Vagina (tissue), 2 donors: ENCODE measurements at regions not wholly inside any gene's neighbourhood (a gene's known extent, or its start where the extent isn't known, plus 50 kb on each side); places are given as distances from the start of the nearest gene placed in this dataset.

ENCODE experiments used
- DNase-seq, 2 donors: peaks; one replicate each; pipeline ENCODE4 v3.0.0-alpha.2; 2017; ENCODE audit errors: extremely low spot score in 2 of 2
- H3K27ac ChIP-seq: fragments of 200-600 bp; sonication (generic); one replicate; pipeline ENCODE4 v1.5.1; 2019
- H3K27me3 ChIP-seq: fragments of 200-600 bp; sonication (generic); one replicate; pipeline ENCODE4 v1.5.1; 2019
- H3K36me3 ChIP-seq, 2 donors: fragments of 200-600 bp; sonication (generic); one replicate each; pipeline ENCODE4 v1.5.1; 2017 to 2019
- H3K4me1 ChIP-seq: fragments of 200-600 bp; sonication (generic); one replicate; pipeline ENCODE4 v1.5.1; 2019
- H3K4me3 ChIP-seq, 2 donors: fragments of 200-600 bp; sonication (generic); 1 replicate in 1 of 2; 2 replicates in 1 of 2; pipeline ENCODE4 v1.5.1; 2016 to 2019
- H3K9me3 ChIP-seq: fragments of 200-600 bp; sonication (generic); one replicate; pipeline ENCODE4 v1.5.1; 2019
- POLR2A ChIP-seq, 2 donors: fragments of 450-650 bp; IDR thresholded peaks; one replicate each; pipeline ENCODE4 v1.6.1; 2017; ENCODE audit warnings: antibody characterized with exemption in 2 of 2, mild to moderate bottlenecking in 2 of 2, moderate library complexity in 2 of 2
- POLR2AphosphoS5 ChIP-seq, 2 donors: sonication (generic); formaldehyde crosslinking; IDR thresholded peaks; one replicate each; pipeline ENCODE4 v1.9.0; 2017; ENCODE audit warnings: antibody characterized with exemption in 2 of 2, mild to moderate bottlenecking in 2 of 2, low read depth in 1 of 2; ENCODE audit not compliant: insufficient read depth in 1 of 2
- intact Hi-C: fragments of 100-400 bp; cut with DNase I; formaldehyde crosslinking; loops from one replicate; pipeline ENCODE4 v1.15.1; 2023
- TF ChIP-seq, protein P1 (sequence below), 3 experiments: fragments of 450-650 bp in 2 of 3; fragments of 200-600 bp in 1 of 3; sonication (generic) in 1 of 3; IDR thresholded peaks; one replicate each; pipeline ENCODE4 v1.5.1; 2017 to 2019; ENCODE audit warnings: antibody characterized with exemption in 3 of 3, mild to moderate bottlenecking in 2 of 3, moderate library complexity in 2 of 3

DNA sequence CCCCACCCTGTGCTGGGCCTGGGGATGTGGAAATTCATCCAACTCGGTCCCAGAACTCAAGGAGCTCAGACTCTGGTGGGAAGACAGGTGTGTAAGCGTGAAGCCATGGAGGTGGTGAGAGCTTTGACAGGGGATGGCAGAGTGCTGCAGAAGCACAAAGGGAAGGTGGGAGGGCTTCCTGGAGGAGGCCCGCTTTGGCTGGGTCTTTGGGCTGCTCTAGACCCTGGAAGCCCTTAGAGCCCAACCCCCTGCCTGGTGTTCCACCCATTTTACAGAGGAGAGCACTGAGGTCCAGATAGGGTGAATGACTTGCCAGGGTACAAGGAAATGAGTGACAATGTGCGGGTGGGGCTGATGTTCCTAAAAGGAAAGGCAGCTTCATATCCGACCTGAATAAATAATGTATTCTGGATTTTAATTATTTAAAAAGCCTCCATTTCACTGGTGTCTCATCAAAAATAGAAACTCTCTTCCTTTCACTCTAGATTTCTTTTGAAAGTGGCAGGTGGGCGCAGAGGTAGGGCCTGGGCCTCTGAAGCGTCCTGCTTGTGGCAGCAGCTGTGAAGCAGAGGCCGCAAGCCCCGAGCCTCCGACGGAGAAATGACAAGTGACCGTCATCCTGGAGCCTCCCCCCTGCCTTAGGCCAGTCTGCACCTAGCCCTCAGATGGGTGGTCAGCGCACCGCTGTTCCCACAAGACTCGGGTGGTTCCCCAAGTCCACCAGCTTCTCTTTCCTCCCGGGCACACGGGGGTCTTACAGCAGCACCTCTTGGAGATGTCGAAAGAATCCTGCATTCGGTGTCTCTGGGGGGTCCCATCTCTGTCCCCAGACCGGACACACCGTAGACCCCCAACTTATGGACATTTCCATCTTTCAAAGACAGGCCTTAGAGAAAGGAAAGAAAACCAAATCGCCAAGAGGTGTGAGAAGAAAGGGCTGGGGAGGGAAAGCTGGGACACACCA is 71.0 kb upstream of the TAF1B start:
- peak overlapping the region; percentile 70 for H3K27ac ChIP-seq

DNA sequence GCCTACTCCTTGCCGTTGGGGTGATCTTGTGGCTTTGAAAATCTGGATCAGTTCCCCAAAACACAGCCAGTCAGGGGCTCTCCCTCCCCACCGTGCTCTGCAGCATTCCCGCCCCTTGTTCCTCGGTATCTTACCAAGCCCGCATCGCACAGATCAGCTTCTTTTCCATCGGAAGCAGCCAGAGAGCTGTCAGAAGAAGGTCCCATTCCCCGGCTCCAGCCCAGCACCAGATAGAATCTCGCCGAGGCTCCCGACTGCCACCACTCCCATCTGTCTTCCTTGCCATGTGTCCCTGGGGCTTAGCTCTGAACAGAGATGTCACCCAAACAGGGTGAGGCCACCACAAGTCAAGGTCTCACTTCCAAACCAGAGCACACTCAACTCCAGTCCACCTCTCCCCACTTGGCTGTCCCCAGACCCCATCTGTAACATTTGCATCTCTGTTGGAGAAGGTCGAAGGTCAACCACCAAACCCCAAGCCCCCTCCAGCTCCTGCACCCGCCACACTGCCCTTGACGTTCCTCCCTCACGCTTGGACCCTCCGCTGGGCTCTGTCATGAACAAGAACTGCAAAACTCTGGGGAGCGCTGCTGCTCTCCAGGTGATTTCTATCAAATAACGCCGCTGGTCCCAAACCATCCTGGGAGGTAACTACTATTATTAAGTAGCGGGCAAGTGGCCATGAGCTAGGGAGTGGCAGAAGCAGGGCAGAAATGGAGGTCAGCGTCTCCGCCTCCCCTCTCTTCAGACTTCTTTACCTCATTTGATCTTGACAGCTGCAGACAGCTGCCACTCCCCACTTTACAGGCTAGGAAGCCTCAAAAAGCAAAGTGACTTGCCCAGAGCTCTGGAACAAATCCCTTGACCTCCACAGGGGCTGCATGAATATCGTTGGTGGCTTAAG is 70.0 kb upstream of the TAF1B start:
- Histone ChIP-seq H3K36me3 (no peaks in the 10 kb centered on the region), H3K27me3 (no peaks in the 10 kb centered on the region), H3K9me3 (no peaks in the 10 kb centered on the region), H3K4me1 (peaks cover 22% of the 10 kb centered on the region), H3K27ac (peak overlapping the region; percentile 36), H3K4me3 (no peak overlapping the region)
- intact Hi-C loops, result no loop called here
- no peak for TF ChIP-seq POLR2AphosphoS5 (IDR thresholded peaks at IDR 0.05; ENCODE audit: insufficient read depth in 1 of 2, low read depth in 1 of 2)
- TF ChIP-seq, protein P1, sequence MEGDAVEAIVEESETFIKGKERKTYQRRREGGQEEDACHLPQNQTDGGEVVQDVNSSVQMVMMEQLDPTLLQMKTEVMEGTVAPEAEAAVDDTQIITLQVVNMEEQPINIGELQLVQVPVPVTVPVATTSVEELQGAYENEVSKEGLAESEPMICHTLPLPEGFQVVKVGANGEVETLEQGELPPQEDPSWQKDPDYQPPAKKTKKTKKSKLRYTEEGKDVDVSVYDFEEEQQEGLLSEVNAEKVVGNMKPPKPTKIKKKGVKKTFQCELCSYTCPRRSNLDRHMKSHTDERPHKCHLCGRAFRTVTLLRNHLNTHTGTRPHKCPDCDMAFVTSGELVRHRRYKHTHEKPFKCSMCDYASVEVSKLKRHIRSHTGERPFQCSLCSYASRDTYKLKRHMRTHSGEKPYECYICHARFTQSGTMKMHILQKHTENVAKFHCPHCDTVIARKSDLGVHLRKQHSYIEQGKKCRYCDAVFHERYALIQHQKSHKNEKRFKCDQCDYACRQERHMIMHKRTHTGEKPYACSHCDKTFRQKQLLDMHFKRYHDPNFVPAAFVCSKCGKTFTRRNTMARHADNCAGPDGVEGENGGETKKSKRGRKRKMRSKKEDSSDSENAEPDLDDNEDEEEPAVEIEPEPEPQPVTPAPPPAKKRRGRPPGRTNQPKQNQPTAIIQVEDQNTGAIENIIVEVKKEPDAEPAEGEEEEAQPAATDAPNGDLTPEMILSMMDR (IDR thresholded peaks at IDR 0.05), result no peak
- no peak for TF ChIP-seq POLR2A (IDR thresholded peaks at IDR 0.05)
- DNase-seq, result no peak

More for the DNA sequence above, 71.0 kb upstream of the TAF1B start:
- TF ChIP-seq POLR2A (IDR thresholded peaks at IDR 0.05) (no peak), POLR2AphosphoS5 (IDR thresholded peaks at IDR 0.05; ENCODE audit: insufficient read depth in 1 of 2, low read depth in 1 of 2) (no peak)
- TF ChIP-seq, protein P1 (IDR thresholded peaks at IDR 0.05), result no peak
- no peaks in the 10 kb centered on the region for H3K27me3 ChIP-seq
- no peak for DNase-seq
- no peaks in the 10 kb centered on the region for H3K36me3 ChIP-seq
- H3K4me3 ChIP-seq, result no peak overlapping the region
- intact Hi-C loops, result no loop called here
- H3K9me3 ChIP-seq, result no peaks in the 10 kb centered on the region
- H3K4me1 ChIP-seq, result peaks cover 22% of the 10 kb centered on the region

DNA sequence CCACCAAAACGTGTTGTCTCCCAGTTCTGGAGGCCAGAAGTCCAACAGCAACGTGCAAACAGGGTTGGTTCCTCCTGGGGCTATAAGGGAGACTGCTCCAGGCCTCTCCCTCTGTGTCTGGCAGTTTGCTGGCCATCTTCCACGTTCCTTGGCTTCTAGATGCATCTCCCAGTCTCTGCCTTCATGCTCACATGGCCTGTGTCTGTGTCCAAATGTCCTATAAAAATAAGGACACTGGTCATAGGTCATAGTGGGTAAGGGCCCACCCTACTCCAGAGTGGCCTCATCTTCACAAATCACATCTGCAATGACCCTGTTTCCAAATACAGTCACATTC is 69.4 kb upstream of the TAF1B start:
- H3K4me3 ChIP-seq, result no peak overlapping the region
- no peak for TF ChIP-seq POLR2A (IDR thresholded peaks at IDR 0.05)
- TF ChIP-seq POLR2AphosphoS5 (IDR thresholded peaks at IDR 0.05; ENCODE audit: insufficient read depth in 1 of 2, low read depth in 1 of 2), result no peak
- TF ChIP-seq, protein P1 (IDR thresholded peaks at IDR 0.05), result no peak
- H3K36me3 ChIP-seq, result no peaks in the 10 kb centered on the region
- no peaks in the 10 kb centered on the region for H3K9me3 ChIP-seq
- DNase-seq, result no peak
- H3K27me3 ChIP-seq, result no peaks in the 10 kb centered on the region
- intact Hi-C loops, result no loop called here
- peaks cover 22% of the 10 kb centered on the region for H3K4me1 ChIP-seq
- peak overlapping the region; percentile 36 for H3K27ac ChIP-seq

DNA sequence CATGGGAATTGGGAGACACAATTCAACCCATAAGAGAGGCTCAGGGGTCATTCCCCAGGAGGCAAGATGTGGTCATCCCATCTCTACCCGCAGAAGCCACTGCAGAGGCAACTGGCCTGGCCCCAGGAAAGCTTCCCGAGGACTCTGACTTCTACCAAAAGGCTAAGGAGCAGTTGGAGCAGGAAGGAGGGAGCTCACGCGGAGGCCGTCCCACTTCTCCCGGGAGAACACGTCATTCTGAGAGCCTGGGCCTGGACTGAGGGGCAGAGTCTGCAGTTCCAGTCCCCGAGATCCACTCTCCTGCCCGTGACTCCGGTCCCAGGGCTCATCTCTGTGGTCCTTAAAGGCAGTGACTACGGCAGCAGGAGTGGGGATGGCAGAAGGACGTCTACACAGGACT is 69.0 kb upstream of the TAF1B start:
- Histone ChIP-seq H3K4me1 (peaks cover 22% of the 10 kb centered on the region), H3K36me3 (no peaks in the 10 kb centered on the region), H3K27me3 (no peaks in the 10 kb centered on the region), H3K27ac (peak overlapping the region; percentile 36), H3K9me3 (no peaks in the 10 kb centered on the region), H3K4me3 (no peak overlapping the region)
- intact Hi-C loops, result no loop called here
- no peak for TF ChIP-seq POLR2A (IDR thresholded peaks at IDR 0.05)
- TF ChIP-seq POLR2AphosphoS5 (IDR thresholded peaks at IDR 0.05; ENCODE audit: insufficient read depth in 1 of 2, low read depth in 1 of 2), result peak in 1 of 2 donors; percentile 23
- TF ChIP-seq, protein P1 (IDR thresholded peaks at IDR 0.05), result no peak
- no peak for DNase-seq
